Stomach (tissue), 8 donors: ENCODE measurements at regions not wholly inside any gene's neighbourhood (a gene's known extent, or its start where the extent isn't known, plus 50 kb on each side); places are given as distances from the start of the nearest gene placed in this dataset.

Experiments
- DNase-seq, 2 donors: peaks; one replicate each; pipeline versions ENCODE4 v3.0.0 to v3.0.0-alpha.2; 2013 to 2019
- H3K27ac ChIP-seq, 5 donors: fragments of 200-600 bp in 4 of 5; sonication (generic) in 4 of 5; one replicate each; pipeline ENCODE4 v1.5.1; 2013 to 2019; ENCODE audit warnings: mild to moderate bottlenecking in 1 of 5, moderate library complexity in 1 of 5
- H3K27me3 ChIP-seq, 3 donors: fragments of 200-600 bp; sonication (generic); one replicate each; pipeline ENCODE4 v1.5.1; 2017 to 2019; ENCODE audit warnings: mixed run types in 1 of 3
- H3K36me3 ChIP-seq, 4 donors: fragments of 200-600 bp; sonication (generic); 1 replicate in 3 of 4; 2 replicates in 1 of 4; pipeline ENCODE4 v1.5.1; 2016 to 2019
- H3K4me1 ChIP-seq, 4 donors: fragments of 200-600 bp; sonication (generic); one replicate each; pipeline ENCODE4 v1.5.1; 2016 to 2019
- H3K4me3 ChIP-seq, 4 donors: fragments of 200-600 bp; sonication (generic) in 3 of 4; one replicate each; pipeline ENCODE4 v1.5.1; 2016 to 2019; ENCODE audit warnings: mild to moderate bottlenecking in 1 of 4
- H3K9me3 ChIP-seq, 4 donors: fragments of 200-600 bp; sonication (generic); one replicate each; pipeline ENCODE4 v1.5.1; 2016 to 2019
- EP300 ChIP-seq: sonication (generic); formaldehyde crosslinking; IDR thresholded peaks from one replicate; pipeline ENCODE4 v1.6.1; 2017; ENCODE audit warnings: antibody characterized with exemption
- POLR2A ChIP-seq, 4 donors: fragments of 450-650 bp; IDR thresholded peaks; one replicate each; pipeline ENCODE4 v1.6.1; 2016; ENCODE audit warnings: antibody characterized with exemption in 4 of 4, control low read depth in 2 of 4, mild to moderate bottlenecking in 1 of 4, moderate library complexity in 1 of 4
- POLR2AphosphoS5 ChIP-seq, 3 donors: sonication (generic); formaldehyde crosslinking; IDR thresholded peaks; one replicate each; pipeline ENCODE4 v1.6.1; 2016; ENCODE audit warnings: antibody characterized with exemption in 3 of 3
- whole genome bisulfite sequencing, 5 donors: extraction: QIAGEN DNeasy Blood & Tissue Kit in 3 of 5; methylation state at CpG; one replicate each; pipeline versions ENCODE4 v1.1.5 to v1.1.7; 2013 to 2018; 5-methylcytosine and 5-hydroxymethylcytosine counted together
- intact Hi-C: fragments of 100-400 bp; cut with DNase I; formaldehyde crosslinking; loops from one replicate; pipeline ENCODE4 v1.15.1; 2023; ENCODE audit warnings: low total_unique reads
- TF ChIP-seq, protein P1 (sequence below), 7 experiments: fragments of 450-650 bp in 4 of 7; fragments of 200-600 bp in 3 of 7; sonication (generic) in 3 of 7; IDR thresholded peaks; one replicate each; pipeline ENCODE4 v1.5.1; 2016 to 2019; ENCODE audit warnings: antibody characterized with exemption in 7 of 7, control low read depth in 2 of 7, mild to moderate bottlenecking in 1 of 7
- donor health status: healthy with polysubstance abuse.
- donor health status: Bipolar disorder and iron deficiency.
- donor health status: healthy.

DNA sequence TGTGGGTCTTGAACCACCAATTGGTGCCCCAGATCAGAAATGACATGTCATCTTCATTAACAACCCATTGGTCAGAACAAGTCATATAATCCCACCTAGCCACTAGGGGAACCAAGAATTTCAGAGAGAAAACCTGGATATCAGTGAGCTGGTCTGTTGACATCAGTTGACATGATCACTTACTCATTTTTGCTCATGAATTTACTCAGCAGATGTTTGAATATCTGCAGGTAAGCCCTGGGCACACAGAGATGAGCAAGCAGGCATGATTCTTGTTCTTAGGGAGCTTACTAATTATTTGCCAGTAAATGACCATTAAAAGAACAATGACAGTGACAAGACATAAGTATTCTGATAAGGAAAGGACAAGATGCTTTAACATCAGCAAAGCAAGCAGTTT is 64.3 kb upstream of the PLCL2 start:
- H3K27me3 ChIP-seq, result no peaks in the 10 kb centered on the region
- no peak overlapping the region for H3K27ac ChIP-seq
- no peak overlapping the region for H3K4me3 ChIP-seq
- H3K36me3 ChIP-seq, result no peaks in the 10 kb centered on the region
- TF ChIP-seq POLR2AphosphoS5 (IDR thresholded peaks at IDR 0.05) (no peak), EP300 (no peak), POLR2A (IDR thresholded peaks at IDR 0.05) (no peak)
- TF ChIP-seq, protein P1, sequence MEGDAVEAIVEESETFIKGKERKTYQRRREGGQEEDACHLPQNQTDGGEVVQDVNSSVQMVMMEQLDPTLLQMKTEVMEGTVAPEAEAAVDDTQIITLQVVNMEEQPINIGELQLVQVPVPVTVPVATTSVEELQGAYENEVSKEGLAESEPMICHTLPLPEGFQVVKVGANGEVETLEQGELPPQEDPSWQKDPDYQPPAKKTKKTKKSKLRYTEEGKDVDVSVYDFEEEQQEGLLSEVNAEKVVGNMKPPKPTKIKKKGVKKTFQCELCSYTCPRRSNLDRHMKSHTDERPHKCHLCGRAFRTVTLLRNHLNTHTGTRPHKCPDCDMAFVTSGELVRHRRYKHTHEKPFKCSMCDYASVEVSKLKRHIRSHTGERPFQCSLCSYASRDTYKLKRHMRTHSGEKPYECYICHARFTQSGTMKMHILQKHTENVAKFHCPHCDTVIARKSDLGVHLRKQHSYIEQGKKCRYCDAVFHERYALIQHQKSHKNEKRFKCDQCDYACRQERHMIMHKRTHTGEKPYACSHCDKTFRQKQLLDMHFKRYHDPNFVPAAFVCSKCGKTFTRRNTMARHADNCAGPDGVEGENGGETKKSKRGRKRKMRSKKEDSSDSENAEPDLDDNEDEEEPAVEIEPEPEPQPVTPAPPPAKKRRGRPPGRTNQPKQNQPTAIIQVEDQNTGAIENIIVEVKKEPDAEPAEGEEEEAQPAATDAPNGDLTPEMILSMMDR (IDR thresholded peaks at IDR 0.05), result no peak
- DNase-seq, result no peak
- no peaks in the 10 kb centered on the region for H3K4me1 ChIP-seq
- H3K9me3 ChIP-seq, result peaks cover 0 to 5% (median 0%) of the 10 kb centered on the region in 4 donors
- intact Hi-C loops, result no loop called here

DNA sequence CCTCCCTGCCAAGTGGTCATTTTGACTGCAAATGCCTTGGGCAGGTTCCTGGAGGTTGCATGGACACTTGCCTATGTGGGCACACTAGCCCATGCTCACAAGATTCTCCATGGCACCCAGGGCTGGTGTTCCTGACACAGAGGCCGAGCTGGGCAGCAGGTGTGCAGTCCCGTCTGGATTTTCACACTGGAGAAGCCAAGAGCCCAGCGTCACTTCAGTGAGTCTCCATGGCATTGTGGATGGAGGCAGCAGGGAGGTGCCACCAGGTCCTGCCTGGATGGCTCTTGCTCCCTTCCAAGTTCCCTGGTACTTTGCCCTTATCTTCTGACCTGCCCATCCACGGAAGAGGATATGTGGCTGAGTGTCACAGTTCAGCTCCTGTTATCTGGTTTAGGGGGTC is 63.7 kb upstream of the PLCL2 start:
- no peaks in the 10 kb centered on the region for H3K4me1 ChIP-seq
- intact Hi-C loops, result no loop called here
- 62 to 75% (median 68%) methylated on average over 4 of the region's 4 CpGs for WGBS, 5 donors
- no peaks in the 10 kb centered on the region for H3K36me3 ChIP-seq
- TF ChIP-seq POLR2A (IDR thresholded peaks at IDR 0.05) (no peak), POLR2AphosphoS5 (IDR thresholded peaks at IDR 0.05) (no peak), EP300 (no peak)
- TF ChIP-seq, protein P1 (IDR thresholded peaks at IDR 0.05), result no peak
- no peak overlapping the region for H3K27ac ChIP-seq
- H3K27me3 ChIP-seq, result no peaks in the 10 kb centered on the region
- H3K9me3 ChIP-seq, result peaks cover 0 to 5% (median 0%) of the 10 kb centered on the region in 4 donors
- no peak for DNase-seq
- no peak overlapping the region for H3K4me3 ChIP-seq

DNA sequence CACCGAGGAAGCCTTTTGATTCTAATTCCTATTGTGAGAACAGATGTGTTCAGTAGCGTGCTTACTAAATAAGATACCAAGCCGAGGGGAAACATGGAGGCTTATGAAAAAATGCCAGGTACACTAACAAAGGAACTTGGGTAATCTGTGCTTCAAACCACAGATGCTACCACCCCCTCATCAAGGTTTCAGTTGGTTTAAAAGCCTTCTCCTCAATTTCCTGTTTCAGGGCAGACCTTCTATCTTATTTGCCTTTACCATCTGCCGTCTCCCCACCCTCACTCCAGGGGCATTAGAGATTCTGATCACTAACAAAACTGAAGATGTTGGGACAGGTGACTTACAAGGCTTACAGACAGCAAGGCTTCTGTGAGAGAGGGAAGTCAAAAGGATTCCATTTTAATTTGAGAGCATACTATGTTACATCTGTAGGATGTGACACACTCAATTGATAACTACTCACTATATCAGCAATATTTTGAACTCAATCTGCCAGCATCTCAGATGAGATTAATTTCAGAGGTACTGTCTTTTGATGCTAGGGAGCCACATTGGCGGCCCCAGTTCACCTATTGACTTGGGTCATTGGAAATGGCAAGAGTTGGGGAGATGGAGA is 60.6 kb upstream of the PLCL2 start:
- intact Hi-C loops, result no loop called here
- Histone ChIP-seq H3K9me3 (peaks cover 0 to under 1% (median 0%) of the 10 kb centered on the region in 4 donors), H3K36me3 (no peaks in the 10 kb centered on the region), H3K27ac (no peak overlapping the region), H3K4me1 (no peaks in the 10 kb centered on the region), H3K27me3 (no peaks in the 10 kb centered on the region), H3K4me3 (no peak overlapping the region)
- TF ChIP-seq EP300 (no peak), POLR2A (IDR thresholded peaks at IDR 0.05) (no peak), POLR2AphosphoS5 (IDR thresholded peaks at IDR 0.05) (no peak)
- TF ChIP-seq, protein P1 (IDR thresholded peaks at IDR 0.05), result no peak
- DNase-seq, result no peak
- 64 to 75% (median 72%) methylated on average over 5 of the region's 5 CpGs for WGBS, 5 donors

DNA sequence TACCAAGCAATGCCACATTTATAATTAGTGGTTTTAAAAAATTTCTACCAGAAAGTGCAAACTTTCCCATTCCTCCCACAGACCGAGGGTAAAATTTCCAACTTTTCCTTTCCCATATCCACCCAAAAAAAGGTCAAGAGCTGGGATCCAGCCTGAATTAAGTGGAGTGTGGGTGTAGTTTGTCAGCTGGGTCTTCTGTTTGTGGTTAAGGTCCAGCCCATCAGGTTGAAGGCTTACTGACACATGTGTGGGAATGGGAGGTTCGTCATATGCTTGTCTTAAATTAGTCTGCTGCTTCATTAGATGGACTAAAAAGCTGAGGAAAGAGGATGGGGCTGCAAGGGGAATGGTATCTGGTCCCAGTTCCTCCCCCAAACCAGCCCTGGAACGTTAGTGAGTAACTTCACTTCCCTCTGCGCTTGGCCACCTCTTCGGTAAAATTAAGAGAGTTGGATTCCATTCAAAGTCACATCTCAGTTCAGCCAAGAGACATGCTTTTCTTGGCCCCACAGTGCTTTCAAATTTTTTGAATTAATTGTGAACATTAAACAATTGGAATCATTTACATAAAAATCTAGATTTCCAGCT is 59.0 kb upstream of the PLCL2 start:
- TF ChIP-seq EP300 (no peak), POLR2AphosphoS5 (IDR thresholded peaks at IDR 0.05) (no peak)
- DNase-seq, result peak in 1 of 2 donors; percentile 28
- H3K36me3 ChIP-seq, result no peaks in the 10 kb centered on the region
- H3K27me3 ChIP-seq, result no peaks in the 10 kb centered on the region
- no peak overlapping the region for H3K4me3 ChIP-seq
- H3K4me1 ChIP-seq, result no peaks in the 10 kb centered on the region
- no peak overlapping the region for H3K27ac ChIP-seq
- H3K9me3 ChIP-seq, result no peaks in the 10 kb centered on the region
- 70 to 86% (median 80%) methylated on average over 5 of the region's 5 CpGs for WGBS, 5 donors
- intact Hi-C loops, result no loop called here

DNA sequence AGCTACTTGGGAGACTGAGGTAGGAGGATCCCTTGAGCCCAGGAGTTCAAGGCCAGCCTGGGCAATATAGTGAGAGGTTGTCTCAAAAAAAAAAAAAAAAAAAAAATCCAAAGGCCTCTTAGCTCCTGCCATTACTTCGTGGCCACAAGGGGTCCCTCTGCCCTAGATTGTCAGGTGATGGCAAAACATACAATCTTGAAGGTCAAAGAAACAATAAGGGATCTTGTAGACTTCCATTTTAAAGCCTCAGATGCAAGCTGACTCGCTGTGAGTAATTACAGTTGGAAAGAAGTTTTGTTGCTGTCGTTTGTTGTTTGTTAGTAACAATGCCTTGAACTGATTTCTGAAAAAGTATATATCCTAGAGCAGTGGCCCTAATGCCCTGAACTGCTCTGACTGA is 55.9 kb upstream of the PLCL2 start:
- Histone ChIP-seq H3K27me3 (no peaks in the 10 kb centered on the region), H3K4me1 (no peaks in the 10 kb centered on the region), H3K27ac (no peak overlapping the region), H3K9me3 (no peaks in the 10 kb centered on the region), H3K36me3 (no peaks in the 10 kb centered on the region), H3K4me3 (no peak overlapping the region)
- DNase-seq, result peak; percentile 50 to 56
- 43 to 47% (median 45%) methylated on average over 3 of the region's 3 CpGs for WGBS, 5 donors
- TF ChIP-seq, protein P1 (IDR thresholded peaks at IDR 0.05), result peak in 2 of 7 experiments; percentile 24 to 28
- TF ChIP-seq EP300 (no peak), POLR2A (IDR thresholded peaks at IDR 0.05) (no peak)
- intact Hi-C loops, result no loop called here
